ENCODE measurements at regions not wholly inside any gene's neighbourhood (a gene's known extent, or its start where the extent isn't known, plus 50 kb on each side); places are given as distances from the start of the nearest gene placed in this dataset.
"Not testable (repeated sequence)": the region's sequence is repeated elsewhere in the genome, so short reads cannot be mapped to it uniquely, and the experiment has no call there.

DNA sequence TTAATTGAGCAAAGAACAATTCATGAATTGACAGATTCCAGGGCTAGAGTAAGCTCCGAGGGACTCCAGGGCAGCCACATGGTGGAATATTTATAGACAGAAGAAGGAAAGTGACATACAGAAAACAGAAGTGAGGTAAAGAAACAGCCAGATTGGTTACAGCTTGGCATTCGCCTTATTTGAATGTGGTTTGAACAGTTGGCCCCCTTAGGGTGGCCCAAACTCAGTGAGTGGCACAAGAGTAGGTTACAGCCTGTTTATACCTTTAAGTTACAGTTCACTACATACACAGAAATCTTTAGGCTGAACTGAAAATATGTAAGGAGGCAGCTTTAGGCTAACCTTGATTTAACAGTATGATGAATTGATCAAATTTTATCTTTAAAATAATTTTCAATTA is 174.5 kb upstream of the CNOT2 start:
- DNase-seq, result no peak
- intact Hi-C loops (cut with DNase I), result no loop called here

DNA sequence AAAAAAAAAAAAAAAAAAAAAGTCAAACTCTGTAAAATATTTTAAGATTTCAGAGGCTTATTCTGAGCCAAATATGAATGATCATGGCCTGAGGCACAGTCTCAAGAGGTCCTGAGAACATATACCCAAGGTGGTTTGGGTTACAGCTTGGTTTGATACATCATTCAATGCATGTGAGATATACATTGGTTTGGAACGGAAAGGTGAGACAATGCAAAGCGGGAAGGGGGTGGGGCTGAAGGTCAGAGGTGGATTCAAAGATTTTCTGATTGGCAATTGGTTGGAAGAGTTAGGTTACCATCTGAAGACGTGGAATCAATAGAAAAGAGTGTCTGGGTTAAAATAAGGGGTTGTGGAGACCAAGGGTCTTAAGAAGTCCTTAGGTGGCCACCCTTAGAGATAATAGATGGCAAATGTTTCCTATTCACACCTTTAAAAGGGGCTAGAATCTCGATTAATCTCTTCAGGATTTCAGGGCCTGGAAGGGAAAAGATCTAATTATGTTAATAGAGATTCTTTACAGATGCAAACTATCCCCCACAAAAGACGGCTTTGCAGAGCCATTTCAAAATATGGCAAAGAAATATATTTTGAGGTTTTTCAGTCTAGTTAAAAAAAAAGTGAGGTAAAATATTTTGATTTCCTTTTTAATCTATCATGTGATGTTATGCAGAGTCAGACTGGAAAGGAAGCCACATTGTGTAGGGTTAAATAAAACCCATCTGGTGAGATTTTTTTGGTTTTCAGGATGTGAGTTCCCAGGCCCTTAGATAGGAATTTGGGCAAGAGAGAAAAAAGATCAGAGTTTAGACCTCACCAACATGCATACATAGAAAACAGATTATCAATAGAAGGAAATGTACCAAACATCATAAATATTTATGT is 173.8 kb upstream of the CNOT2 start:
- DNase-seq, result no peak
- intact Hi-C loops (cut with DNase I), result no loop called here

DNA sequence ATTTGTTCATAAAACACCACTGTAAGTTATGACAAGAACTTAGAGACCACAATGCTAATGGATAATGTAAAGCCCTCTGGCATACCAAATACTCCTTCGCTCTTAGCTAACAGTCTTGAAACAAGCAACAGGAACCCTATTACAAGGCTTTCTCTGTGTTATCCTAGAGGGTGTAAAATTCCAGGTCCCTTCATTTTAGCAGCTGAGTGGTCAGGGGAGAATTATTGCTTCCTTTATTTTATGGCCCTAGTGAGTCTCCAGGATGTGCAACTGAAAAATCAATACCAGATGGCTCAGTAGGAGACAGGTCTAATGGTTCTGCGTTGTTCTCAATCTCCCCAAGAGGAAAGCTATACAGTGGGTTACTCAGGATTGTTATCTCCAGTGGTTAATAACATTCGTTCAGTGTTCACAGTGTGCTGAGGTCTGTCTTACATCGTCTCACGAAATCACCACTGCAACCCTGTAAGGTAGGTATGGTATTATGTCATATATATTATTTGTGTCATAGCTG is 172.7 kb upstream of the CNOT2 start:
- no peak for DNase-seq
- intact Hi-C loops (cut with DNase I), result no loop called here

DNA sequence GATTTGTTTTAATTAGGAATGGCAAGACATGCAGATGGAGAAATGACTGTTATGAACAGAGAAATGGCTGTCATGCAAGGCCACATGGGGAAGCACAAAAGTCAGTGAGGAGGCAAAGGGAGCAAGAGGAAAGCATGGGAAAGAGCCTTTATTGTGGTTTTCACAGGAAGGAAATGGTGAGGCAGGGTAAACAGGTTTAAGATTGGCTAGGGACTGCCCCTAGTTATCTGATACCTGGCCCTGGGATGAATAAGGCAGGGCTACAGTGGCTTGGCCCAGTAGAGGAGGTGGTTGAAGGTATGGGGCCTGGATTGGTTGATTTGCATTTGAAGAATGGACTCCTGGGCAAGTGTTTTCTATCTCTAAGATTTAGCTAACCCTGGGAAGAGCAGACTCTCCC is 168.7 kb upstream of the CNOT2 start:
- intact Hi-C loops (cut with DNase I), result no loop called here
- no peak for DNase-seq

DNA sequence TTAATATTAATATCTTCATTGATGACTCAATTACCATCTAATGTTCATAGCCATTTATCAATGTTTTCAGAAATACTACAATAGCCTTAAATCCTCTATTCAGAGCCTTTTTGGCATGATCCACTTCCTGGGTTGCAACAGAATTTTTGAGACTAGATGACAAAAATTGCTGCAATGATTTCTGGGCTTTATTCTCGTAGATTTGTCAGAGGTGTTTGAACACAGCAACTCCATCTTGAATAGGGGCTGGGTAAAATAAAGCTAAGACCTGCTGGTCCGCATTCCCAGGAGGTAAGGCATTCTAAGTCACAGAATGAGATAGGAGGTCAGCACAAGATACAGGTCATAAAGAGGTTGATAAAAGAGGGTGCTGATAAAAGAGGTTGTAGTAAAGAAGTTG is 165.8 kb upstream of the CNOT2 start:
- DNase-seq, result no peak
- intact Hi-C loops (cut with DNase I), result no loop called here

DNA sequence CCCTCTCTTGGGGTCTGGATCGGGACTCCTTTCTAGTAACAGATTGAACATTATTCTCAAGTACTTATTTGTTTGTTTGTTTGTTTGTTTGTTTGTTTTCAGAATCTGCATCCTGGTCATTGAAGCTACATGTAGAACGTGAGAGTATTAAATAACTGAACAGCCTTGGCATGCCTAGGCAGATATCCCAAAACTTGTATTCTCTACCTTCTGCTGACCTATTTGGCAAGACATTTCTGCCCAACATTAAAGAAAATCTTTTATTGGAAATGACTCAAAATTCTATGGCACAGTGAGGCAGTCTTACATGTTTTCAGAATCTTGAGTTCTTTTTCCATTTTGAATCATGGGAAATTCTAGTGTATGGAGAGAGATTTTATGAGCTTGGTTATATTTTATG is 165.1 kb upstream of the CNOT2 start:
- intact Hi-C loops (cut with DNase I), result no loop called here
- no peak for DNase-seq

DNA sequence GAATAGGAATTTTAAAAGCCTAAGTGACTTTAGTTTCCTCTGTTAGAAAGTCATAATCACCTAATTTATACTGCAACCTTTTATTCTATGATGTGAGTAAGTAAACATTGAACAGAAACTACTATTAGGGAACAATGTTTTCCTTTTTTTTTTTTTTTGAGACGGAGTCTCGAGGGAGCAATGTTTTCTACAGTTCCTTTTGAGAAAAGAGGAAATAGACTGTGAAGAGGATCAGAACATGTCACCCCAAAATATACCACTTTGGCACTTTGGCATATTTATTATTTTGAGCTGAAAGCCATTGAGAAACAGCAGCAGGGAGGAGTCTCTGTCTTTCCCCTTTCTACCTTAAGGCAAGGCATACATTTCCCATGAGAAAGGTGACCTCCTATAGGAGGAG is 162.7 kb upstream of the CNOT2 start:
- intact Hi-C loops (cut with DNase I), result no loop called here
- no peak for DNase-seq

DNA sequence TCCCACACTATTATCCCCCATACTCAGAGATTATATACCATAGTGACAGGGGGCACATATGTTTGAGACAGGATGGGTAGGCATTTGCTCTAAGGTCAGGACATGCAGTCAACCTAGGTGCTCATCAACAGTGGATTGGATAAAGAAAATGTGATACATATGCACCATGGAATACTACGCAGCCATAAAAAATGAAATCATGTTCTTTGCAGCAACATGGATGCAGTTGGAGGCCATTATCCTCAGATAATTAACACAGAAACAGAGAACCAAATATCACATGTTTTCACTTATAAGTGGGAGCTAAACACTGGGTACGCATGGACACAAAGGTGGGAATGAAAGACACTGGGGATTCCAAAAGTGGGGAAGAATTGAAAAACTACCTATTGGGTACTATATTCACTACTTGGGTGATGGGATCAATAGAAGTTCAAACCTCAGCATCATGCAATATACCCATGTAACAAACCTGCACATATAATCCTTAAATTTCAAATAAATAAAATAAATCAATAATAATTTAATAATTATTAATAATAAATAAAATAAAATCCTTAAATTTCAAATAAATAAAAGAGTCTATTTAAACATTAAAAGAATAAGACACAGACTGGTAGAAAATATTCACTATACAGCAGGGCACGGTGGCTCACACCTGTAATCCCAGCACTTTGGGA is 160.1 kb upstream of the CNOT2 start:
- intact Hi-C loops (cut with DNase I), result no loop called here
- no peak for DNase-seq

DNA sequence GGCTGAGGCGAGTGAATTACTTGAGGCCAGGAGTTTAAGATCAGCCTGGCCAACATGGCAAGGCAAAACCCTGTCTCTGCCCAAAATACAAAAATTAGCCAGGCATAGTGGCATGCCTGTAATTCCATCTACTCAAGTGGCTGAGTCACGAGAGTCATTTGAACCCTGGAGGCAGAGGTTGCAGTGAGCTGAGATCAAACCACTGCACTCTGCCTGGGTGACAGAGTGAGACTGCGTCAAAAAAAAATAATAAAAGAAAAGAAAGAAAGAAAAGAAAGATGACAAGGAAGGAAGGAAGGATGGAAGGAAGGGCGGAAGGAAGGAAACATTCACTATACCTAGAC is 159.6 kb upstream of the CNOT2 start:
- DNase-seq, result no peak
- intact Hi-C loops (cut with DNase I), result no loop called here

DNA sequence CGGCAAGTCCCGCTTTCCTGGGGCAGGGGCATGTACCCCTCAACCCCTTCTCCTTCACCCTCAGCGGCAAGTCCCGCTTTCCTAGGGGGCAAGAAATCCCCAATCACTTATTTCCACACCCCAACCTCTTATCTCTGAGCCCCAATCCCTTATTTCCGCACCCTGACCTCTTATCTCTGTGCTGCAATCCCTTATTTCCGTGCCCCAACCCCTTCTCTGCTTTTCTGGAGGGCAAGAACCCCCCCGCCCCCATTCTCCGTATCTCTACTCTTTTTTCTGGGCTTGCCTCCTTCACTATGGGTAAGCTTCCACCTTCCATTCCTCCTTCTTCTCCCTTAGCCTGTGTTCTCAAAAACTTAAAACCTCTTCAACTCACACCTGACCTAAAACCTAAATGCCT is 156.9 kb upstream of the CNOT2 start:
- intact Hi-C loops (cut with DNase I), result not testable (repeated sequence)

DNA sequence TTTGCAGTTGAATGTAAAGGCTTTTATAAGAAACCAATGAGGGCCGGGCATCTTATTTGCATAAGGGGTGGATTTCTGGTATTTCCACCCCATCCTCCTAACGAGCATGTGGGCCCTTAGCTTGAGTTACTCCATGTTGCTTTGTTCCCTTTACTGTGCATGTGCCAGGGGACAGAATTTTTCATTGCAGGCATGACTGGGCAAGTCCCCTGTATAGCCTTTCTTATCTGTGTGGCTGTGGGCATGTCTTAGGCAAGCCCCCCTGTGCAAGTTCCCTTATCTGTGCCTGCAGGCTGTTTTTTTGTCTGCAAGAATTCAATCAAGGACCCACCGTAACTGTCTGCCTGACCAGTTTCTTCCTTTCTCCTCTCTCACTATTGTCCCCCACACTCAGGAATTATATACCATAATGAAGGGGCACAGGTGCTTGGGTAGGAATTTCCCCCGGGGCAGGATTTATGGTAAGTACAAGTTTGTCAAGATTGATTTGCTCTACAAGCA is 152.2 kb upstream of the CNOT2 start:
- intact Hi-C loops (cut with DNase I), result no loop called here
- DNase-seq, result no peak

More for the DNA sequence above, 156.9 kb upstream of the CNOT2 start:
- not testable (repeated sequence) for DNase-seq

DNA sequence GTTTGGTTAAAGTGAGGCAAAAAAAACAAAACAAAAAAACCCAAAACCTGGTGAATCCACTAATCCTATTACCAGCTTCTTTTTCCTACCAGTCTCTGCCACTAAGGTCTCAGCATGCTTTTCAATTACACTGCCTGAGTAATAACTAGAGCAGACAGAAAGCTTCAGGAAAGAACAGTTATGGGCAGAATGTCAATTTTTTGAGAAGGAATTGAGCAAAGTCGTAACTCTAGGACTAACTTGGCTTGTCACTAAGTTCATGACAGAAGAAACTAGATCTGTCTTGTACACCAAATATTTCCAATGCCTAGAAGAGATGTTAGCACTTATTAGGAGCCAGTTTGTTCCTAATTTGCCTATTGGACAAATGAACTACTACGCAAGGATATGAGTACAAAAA is 148.8 kb upstream of the CNOT2 start:
- intact Hi-C loops (cut with DNase I), result no loop called here
- no peak for DNase-seq

DNA sequence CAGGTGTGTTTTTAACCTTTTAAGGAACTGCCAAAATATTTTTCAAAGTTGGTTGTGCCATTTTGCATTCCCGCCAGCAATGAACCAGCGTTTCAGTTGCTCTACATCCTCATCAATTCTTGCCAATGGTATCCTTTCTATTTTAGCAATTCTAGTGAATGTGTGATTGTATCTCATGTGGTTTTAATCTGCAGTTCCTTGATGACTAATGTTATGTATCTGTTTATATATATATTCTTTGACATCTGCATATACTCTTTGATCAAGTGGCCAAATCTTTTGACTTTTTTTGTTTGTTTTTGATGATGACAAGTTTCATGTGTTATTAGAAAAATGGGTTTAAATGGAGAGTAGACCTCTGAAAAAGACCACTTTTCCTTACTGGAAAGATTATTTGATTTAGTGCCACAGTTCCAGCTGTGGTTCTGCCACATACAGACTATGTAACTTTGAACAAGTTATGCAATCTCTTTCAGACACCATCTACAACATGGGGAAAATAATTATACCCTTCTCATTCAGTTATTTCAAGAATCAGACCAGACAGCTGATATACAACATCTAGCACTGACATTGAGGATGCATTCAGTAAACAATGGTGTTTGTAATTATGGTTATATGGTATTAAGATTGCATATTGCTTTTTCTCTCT is 146.3 kb upstream of the CNOT2 start:
- DNase-seq, result no peak
- intact Hi-C loops (cut with DNase I), result no loop called here

DNA sequence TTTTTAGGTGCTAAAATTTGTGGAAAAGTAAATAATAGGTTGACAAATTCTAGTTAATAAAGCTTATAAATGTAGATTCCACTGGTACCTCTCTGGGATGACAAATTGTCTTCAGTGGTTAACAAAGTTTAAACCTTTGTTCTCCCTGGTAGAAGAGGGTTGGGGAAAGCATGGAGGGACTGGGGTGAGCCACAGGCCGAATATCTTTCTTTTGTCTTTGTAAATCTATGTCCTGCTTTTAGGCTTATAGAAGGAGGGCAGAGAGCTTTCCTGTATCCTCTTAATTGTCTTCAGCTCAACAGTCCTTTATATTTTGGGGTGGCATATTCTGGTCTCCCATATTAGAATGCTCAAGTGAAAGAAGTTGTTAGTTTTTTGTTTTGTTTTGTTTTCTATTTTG is 142.2 kb upstream of the CNOT2 start:
- intact Hi-C loops (cut with DNase I), result no loop called here
- no peak for DNase-seq

DNA sequence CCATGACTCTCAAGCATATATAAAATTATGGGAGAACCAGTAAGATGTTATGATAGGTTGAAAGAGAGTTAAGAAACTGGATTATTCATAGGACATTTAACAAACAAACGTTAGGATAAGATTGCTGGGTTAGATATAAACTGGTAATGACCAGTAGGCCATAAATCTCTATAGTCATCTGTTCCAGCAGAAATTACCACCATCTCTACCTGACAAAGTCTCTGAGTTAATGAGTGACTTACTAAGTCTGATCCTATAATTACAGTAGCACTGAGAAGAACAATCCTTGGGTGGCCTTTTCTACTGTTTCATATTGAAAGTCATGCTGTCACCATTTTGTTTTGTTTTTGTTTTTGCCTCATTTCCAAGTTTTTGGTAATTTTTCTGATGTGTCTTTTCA is 136.9 kb upstream of the CNOT2 start:
- intact Hi-C loops (cut with DNase I), result no loop called here
- no peak for DNase-seq

DNA sequence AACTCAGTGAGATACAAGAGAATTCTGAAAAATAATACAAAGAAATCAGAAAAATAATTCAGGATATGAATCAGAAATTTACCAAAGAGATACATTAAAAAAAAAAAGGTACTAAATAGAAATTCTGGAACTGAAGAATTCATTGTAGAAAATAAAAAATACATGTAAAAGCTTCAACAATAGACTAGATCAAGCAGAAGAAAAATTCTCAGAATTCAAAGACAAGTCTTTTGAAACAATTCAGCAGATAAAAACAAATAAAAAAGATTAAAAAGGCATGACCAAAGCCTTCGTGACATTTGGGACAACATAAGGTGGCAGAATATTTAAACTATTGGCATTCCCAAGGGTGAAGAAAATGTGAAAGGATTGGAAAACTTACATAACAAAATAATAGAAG is 133.1 kb upstream of the CNOT2 start:
- intact Hi-C loops (cut with DNase I), result no loop called here
- DNase-seq, result no peak

DNA sequence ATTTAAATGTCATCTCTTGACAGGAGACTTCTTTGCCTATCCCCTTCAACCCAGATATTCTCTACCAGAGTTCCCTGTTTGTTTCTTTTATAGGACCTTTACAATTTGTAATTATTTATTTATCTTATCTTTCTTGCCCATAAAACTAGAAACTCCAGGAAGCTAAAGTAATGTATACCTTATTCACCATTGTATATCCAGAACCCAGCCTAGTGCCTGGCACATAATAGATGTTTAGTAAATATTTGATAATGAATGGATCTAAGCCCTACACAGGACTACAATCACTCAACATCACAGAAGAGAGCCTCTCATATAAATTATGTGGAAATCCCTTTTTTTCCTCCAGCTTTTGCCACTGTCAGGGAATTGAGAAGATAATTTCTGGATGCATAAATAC is 125.6 kb upstream of the CNOT2 start:
- no peak for DNase-seq
- intact Hi-C loops (cut with DNase I), result no loop called here

DNA sequence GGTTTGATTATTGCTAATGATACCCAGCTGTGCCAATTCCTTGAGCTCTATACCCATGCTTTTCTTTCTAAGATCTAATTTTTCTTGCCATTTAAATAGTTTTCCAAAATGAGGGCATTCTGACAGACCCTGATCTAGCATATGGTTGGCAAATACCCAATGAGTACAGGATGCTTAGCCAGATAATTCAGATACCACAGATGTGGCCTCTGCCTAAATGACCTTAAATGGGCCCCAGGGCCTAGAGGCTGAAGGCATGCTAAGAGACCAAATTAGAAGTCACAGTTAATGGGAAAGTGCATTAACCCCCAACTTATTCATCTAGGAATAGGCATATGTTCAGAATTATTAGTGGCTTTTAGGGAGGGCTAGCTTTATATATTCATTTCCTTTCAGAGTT is 122.3 kb upstream of the CNOT2 start:
- no peak for DNase-seq
- intact Hi-C loops (cut with DNase I), result no loop called here

DNA sequence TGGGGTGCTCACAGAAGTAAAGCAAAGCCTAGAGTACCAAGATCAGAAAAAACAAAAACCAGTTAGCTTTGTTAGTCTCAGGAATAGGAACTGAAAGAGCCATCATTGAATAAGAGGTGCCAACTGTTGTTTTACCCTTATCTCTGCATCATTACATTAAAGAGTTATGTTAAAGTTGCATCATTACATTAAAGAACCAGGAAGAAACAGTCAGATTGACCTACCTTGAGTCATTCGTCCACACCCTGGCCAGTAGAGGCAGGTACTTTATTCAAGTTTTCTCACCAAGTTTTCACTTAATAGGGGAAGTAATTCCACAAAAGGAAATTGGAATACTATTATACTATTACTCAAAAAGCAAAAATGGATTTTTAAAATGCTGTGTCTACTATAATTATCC is 121.7 kb upstream of the CNOT2 start:
- intact Hi-C loops (cut with DNase I), result no loop called here
- no peak for DNase-seq

DNA sequence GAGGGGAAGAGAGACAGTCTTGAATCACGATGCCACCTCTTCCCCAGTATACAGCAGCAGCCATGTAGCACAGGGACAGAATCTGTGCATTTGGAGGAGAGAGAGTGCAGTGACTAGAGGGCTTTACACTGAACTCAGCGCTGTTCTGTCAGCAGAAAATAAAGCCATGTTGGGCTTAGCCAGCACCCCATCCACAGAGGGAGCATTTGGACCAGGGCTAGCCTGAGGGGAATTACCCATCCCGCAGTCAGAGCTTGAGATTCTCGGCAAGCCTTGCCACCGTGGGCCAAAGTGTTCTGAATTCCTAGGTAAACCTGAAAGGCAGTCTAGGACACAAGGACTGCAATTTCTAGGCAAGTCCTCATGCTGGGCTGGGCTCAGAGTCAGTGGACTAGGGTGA is 120.4 kb upstream of the CNOT2 start:
- intact Hi-C loops (cut with DNase I), result no loop called here
- DNase-seq, result no peak

All from head of caudate nucleus (tissue), 42 donors.